Lower leg skin (tissue), 3 donors: ENCODE measurements at regions not wholly inside any gene's neighbourhood (a gene's known extent, or its start where the extent isn't known, plus 50 kb on each side); places are given as distances from the start of the nearest gene placed in this dataset.

Experiments
- POLR2A ChIP-seq, 2 donors: fragments of 450-650 bp; IDR thresholded peaks; one replicate each; pipeline ENCODE4 v1.6.1; 2016 to 2017; ENCODE audit warnings: antibody characterized with exemption in 2 of 2, mild to moderate bottlenecking in 1 of 2, moderate library complexity in 1 of 2
- TF ChIP-seq, protein P1 (sequence below), 3 donors: fragments of 450-650 bp; IDR thresholded peaks; one replicate each; pipeline ENCODE4 v1.5.1; 2016; ENCODE audit warnings: antibody characterized with exemption in 3 of 3, mild to moderate bottlenecking in 3 of 3, moderate library complexity in 2 of 3

- no peak for TF ChIP-seq POLR2A (IDR thresholded peaks at IDR 0.05)
- TF ChIP-seq, protein P1, sequence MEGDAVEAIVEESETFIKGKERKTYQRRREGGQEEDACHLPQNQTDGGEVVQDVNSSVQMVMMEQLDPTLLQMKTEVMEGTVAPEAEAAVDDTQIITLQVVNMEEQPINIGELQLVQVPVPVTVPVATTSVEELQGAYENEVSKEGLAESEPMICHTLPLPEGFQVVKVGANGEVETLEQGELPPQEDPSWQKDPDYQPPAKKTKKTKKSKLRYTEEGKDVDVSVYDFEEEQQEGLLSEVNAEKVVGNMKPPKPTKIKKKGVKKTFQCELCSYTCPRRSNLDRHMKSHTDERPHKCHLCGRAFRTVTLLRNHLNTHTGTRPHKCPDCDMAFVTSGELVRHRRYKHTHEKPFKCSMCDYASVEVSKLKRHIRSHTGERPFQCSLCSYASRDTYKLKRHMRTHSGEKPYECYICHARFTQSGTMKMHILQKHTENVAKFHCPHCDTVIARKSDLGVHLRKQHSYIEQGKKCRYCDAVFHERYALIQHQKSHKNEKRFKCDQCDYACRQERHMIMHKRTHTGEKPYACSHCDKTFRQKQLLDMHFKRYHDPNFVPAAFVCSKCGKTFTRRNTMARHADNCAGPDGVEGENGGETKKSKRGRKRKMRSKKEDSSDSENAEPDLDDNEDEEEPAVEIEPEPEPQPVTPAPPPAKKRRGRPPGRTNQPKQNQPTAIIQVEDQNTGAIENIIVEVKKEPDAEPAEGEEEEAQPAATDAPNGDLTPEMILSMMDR (IDR thresholded peaks at IDR 0.05) = no peak
Measured at GRCh38 chr15:60121845-60122244, 117.7 kb downstream of the FOXB1 start.
